HTR-8/SVneo (cell line): ENCODE measurements at regions not wholly inside any gene's neighbourhood (a gene's known extent, or its start where the extent isn't known, plus 50 kb on each side); places are given as distances from the start of the nearest gene placed in this dataset.

Experiments
- DNase-seq: peaks from one replicate; pipeline ENCODE4 v3.0.0; 2011; ENCODE audit warnings: low spot score, mixed read lengths; ENCODE audit not compliant: insufficient read length
- FAIRE-seq: peaks from 2 replicates; lab custom pipeline; 2011; peaks lifted over from hg19 to GRCh38; lab: Jason Lieb, UNC

DNA sequence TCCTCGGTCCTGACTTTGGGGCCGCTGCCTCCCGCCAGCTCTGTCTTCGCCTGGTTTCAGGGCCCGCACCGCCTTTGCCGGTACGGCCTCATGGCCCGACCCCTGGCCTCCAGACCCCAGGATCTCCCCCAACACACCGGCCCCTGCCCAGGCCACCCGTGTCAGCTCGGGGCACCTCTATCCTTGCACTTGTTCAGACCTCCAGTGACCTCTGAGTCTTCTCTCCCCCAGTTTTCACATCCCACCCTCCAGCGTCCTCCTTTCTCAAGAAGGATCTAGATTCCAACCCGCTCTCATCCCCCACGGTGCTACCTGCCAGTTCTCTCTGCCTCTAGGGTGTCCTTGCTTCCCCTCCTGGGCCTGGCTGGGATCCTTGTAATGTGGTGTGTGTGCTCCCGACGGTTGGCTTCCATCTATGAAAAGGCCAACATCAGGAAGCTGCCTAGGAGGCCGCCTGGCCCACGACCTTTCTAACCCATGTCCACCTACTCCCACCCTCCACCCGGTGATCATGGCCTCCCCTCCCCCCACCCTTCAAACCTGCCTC is 61.1 kb downstream of the SPATA31C2 start:
- FAIRE-seq (no peak), DNase-seq (no peak)

DNA sequence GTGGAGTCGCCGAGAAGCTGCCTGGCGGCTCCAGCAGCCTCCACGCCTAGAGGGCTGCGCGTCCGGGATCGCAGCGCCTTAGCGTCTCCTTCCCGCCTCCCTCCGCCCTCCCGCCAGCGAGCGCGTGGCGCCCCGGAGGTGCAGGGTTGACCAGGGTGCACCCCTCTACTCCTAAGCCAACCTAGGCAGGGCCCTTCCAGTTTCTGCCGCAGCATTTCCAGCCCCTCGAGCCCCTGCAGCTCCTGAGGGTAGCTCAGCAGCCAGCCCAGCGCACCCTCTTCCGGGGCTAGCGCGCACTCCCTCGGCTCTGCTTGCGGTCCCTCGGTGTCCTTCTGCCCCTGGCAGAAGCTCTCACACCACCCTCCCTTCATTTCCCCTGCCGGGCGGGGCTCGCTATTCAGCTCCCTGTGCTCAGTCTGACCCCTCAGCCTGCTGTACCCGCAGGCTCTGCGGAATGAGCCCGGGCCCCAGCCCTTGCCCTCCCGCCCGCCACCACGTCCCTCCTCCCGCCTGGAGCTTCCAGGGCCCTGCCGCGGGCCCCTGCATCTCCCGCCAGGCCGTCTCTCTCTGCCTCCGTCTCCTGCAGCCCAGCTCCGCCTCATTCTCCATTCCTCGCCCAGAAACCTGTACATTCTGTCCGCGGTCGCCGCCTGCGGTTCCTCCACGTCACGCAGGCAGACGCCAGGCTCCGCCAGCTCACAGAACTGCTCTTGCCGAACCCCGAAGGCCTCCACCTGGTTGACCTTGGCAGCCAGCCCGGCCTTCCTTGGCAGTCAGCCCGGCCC is 61.8 kb downstream of the SPATA31C2 start:
- FAIRE-seq (peak; percentile 54), DNase-seq (peak; percentile 41)

DNA sequence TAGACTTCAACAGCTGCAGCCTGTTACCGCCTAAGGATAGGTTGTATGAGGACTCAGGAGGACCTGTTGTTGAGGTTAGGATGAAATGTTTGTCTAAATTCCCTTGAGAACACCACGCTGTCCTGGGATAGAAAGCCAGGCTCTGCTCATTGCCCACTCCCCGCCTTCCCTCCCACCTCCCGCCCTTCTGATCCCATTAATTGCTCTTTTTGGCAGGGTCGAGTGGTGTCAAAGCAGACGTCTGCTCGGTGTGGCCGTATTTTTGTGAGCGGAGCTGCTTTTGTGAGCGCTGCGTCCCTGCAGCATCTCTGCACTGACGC is 62.3 kb downstream of the SPATA31C2 start:
- FAIRE-seq (no peak), DNase-seq (peak; percentile 22)

DNA sequence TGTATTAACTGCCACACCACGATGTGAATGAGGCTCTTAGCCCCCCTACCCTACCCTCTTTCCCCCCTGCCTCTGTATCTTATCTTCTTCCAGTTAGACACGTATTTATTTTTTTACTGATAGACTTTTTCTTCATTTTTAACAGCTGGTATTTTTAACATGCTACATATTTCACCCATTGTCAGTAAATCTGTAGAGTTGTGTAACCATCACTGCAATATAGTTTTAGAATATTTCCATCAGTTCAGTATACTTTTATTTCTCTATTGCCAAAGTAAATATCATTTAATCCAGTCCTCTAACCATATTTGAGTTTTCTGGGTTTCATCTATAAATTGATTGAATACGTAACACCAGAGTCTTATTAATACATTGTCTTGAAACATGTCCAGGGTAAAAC is 62.8 kb downstream of the SPATA31C2 start:
- FAIRE-seq (no peak), DNase-seq (no peak)

DNA sequence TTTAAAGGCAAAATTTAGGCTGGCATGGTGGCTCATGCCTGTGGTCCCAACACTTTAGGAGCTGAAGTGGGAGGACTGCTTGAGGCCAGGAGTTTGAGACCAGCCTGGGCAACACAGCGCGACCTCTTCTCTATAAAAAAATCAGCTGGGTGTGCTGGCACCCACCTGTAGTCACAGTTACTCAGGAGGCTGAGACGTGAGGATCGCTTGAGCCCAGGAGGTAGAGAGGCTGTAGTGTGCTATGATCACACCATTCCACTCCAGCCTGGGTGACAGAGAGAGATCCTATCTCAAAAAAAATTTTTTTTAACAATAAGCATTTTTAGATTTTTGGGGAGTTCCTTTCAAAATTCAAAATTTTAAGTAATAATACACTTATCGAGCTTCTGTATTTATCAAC is 63.3 kb downstream of the SPATA31C2 start:
- no peak for FAIRE-seq
- DNase-seq: no peak

DNA sequence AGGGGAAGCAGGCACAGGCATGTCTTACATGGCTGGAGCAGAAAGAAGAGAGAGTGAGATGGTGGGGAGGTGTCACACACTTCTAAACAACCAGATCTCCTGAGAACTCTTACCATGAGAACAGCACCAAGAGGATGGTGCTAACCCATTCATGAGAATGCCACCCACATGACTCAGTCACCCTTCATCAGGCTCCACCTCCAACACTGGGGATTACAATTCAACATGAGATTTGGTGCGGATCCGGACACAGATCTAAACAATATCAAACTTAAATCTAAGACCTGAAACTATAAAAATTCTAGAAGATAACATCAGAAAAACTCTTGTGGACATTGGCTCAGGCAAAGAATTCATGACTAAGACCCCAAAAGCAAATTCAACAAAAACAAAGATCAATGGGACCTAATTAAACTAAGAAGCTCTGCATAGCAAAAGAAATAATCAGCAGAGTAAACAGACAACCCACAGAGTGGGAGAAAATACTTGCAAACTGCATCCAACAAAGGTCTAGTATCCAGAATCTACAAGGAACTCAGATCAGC is 65.4 kb downstream of the SPATA31C2 start:
- no peak for DNase-seq

DNA sequence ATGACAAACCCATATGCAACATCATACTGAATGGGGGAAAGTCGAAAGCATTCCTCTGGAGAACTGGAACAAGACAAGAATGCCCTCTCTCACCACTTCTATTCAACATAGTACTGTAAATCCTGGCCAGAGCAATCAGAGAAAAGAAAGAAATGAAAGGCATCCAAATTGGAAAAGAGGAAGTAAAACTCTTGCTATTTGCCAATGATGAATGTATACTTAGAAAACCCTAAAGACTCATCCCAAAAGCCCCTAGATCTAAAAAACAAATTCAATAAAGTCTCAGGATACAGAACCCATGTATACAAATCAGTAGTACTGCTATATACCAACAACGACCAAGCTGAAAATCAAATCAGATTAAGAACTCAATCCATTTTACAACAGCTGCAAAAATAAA is 66.9 kb downstream of the SPATA31C2 start:
- DNase-seq: no peak
- FAIRE-seq: no peak

More for the DNA sequence above, 65.4 kb downstream of the SPATA31C2 start:
- no peak for FAIRE-seq

DNA sequence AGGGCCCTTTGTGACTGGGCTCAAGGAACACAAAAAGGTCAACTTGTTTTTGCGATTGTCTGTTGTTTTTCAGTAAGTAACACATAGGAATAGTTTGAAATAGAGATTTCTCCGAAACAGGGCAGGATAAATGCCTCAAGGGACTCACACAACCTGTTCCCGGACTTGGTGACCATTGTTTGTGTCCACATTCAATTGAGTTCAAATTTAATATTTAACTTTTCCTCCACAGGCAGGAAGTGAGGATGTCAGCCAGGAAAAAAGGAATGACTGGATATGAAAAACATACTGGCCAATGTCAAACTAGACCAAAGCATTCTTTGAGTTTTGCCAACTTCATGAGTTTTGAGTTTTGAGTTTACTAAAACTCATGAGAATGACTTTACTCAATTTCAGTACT is 72.7 kb downstream of the SPATA31C2 start:
- no peak for FAIRE-seq
- no peak for DNase-seq

DNA sequence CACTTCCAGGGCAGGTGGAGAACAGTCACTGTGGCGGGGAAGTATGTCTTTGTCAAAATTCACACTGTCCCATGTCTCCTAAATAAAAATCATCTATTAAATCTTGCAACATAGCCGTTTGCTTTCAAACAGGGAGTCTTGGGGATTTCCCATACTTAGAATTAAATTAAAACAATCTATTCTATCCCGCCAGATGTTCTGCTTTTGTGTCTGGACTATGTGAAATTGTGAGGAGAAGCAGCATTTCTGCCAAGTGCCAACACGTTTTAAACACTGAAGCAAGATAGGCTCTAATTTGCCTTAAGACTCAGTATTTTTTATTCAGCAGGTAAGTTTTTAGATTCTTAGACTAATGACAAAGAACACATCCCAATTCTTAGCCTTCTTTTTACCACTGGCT is 73.7 kb downstream of the SPATA31C2 start:
- FAIRE-seq (no peak), DNase-seq (no peak)

DNA sequence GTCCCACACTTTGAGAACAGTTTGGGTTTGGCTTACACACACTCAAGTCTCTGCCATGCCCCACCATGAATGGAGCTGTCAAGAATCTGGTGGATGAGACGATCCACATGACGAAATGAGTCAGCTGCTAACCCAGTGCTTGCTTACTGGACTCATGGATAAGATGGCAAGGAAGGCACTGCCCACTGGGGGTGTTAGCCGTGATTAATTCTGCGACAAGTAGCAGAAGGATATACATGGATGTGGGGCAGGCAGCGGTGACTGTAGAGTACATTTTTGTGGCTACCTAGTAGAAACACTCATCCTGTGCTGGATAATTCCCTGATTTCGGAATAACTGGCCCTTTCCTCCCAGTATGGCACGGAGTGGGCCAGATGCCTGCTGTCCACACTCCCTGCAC is 77.5 kb downstream of the SPATA31C2 start:
- DNase-seq: no peak
- no peak for FAIRE-seq

DNA sequence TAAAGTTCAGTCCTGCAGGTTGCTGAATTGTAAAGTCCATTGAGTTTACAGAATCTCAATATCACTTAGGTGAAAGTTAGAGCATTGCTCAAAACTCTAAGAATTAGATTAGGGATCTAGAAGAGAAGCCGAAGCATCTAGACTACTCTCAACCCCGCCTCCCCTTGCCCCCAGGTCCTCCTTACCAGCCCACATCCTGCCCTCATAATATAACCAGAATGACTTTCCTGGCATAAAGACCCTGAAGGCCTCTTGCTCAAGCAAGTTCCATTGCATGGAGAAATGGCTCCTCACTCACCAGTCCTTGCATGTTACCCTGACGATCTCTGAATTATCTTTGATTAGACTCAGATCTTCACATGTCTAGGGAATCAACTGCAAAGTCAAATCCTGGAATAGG is 78.8 kb downstream of the SPATA31C2 start:
- FAIRE-seq (no peak), DNase-seq (no peak)

DNA sequence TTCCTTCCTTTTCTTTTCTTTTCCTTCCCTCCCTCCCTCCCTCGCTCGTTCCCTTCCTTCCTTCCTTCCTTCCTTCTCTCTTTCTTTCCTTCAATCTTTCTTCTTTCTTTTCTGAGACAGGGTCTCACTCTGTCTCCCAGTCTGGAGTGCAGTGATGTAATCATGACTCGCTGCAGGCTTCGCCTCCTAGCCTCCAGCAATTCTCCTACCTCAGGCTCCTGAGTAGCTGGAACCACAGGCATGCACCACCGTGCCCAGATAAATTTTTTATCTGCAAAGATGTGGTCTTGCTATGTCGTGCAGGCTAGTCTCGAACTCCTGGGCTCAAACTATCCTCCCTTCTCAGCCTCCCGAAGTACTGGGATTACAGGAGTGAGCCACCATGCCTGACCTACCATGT is 81.4 kb downstream of the SPATA31C2 start:
- DNase-seq (no peak), FAIRE-seq (no peak)

DNA sequence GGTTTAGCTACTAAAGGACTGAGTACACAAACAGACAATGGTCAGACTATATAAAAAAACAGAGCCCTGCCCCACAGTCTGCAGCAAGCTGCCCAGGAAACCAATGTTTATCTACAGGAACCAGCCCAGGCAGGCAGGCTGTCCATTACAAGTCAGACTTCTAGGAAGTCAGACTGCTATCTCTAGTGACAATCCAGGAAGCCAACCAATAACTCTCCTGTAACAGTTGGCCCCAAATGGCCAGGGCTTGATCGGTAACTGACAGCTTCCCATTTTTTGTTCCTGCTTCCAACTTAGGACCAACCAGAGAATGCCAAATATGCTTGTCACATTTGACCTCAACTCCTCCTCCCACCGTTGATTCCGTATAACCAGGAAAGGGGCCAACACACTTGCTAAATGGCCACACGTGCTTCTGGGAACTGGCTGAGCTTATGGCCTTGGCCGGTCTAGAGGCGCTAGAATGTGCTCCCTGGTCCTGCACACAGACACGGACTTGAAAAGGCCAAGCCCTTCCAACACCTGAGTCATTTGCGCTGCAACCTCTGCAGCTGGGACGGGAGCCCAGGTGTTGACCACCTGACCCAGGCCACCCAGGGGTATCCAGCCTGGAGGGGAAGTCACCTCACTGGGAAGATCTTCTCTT is 79.6 kb upstream of the CDK20 start:
- FAIRE-seq: no peak
- no peak for DNase-seq

DNA sequence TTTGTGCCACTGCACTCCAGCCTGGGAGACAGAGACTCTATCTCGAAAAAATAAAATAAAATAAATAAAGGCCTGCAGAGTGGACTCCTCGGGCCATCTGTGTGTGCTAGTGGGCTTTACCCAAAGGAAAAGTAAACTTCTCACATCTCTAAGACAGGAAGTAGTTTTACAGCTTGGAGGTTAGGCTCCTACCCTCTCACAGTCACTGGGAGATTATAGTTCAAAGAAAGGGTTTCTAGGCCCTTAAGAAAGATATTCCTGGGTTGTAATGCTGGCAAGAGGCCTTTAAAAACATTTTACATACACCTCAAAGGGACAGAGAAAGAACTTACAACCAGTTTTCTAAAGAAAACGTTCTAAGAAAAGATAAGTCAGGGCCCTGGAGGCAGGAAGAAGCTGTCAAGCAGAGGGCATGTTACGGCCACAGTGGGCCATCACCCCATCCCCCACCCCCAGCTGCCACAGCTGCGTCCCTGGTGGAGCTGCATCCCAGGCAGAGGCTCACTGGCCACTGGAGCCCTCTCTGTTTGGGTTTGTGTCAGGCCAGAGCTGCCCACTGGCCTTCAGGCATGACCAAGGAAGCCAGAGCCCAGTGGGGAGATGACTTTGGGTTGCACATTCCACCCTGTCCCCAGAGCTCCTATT is 78.1 kb upstream of the CDK20 start:
- FAIRE-seq (no peak), DNase-seq (no peak)

DNA sequence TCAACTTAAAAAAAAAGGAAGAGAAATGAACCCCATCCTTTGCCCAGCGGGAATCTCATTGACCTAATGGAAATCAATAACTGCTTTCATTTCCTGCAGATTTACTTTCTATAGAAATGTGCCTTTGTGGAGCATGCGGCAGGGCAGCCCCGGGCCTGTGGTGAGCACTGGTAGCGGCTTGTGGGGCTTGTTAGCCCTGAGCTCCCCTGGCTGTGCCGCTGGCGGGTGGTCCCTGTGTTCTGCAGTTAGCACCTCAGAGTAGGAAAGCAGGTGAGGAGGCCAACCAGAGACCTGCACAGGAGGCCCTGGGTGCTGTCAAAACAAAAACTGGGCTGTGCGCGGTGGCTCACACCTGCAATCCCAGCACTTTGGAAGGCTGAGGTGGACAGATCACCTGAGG is 76.8 kb upstream of the CDK20 start:
- DNase-seq: no peak
- FAIRE-seq: no peak

DNA sequence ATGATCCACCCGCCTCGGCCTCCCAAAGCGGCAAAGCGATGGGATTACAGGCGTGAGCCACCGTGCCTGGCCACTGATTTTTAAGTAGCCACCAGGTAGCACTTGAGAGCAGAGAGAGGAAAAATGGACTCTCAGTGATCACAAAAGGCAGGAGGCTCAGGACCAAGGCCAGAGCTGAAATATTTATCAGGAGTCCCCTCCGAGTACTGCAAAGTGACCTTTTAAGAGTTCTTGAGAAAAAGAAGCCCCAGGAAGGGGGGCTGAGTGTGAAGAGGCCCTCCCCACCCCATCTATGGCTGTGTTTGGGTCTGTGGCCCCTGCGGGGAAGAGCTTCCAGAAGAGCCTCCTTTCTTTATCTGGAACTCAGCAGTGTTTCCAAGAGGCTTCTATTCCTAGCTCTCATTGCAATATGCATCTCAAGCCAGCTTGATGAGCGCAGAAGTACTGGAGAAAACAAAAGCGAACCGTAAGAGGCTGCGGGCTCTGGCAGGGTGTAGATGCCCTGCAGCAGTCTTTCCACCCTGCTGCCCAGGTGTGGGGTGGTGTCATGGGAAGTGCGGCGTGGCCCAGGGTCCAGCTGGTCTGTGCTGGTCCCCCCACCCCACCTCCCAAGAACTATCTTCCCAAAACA is 75.5 kb upstream of the CDK20 start:
- no peak for DNase-seq
- no peak for FAIRE-seq

DNA sequence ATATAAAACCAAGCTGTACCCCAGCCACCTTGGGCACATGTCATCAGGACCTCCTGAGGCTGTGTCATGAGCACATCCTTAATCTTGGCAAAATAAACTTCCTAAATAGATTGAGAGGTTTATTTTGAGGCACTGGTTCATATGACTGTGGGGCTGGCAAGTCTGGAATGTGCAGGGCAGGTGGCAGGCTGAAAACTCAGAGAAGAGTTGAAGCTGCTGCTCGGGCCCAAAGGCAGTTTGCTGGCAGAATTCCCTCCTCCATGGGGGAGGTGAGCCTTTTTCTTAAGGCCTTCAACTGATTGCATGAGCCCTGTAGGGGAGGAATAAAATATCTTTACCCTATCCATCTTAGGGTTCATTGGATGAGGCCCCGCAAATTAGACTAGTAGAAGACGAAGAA is 72.2 kb upstream of the CDK20 start:
- FAIRE-seq (no peak), DNase-seq (no peak)

DNA sequence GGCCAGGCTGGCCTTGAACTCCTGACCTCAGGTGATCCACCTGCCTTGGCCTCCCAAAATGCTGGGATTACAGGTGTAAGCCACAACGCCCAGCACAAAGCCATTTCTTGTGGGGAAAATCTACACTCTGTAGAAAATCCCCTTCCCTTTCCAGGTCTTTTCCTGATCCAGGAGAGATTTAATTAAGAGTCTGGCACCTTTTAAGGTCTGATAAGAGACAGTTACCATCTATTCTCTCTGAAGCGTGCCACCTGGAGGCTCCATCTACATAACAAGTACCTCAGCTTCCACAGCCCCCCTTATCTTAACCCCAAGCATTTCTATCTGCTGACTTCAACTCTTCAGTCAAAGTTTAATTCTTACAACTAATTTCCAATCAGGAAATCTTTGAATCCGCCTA is 71.4 kb upstream of the CDK20 start:
- no peak for FAIRE-seq
- DNase-seq: no peak

DNA sequence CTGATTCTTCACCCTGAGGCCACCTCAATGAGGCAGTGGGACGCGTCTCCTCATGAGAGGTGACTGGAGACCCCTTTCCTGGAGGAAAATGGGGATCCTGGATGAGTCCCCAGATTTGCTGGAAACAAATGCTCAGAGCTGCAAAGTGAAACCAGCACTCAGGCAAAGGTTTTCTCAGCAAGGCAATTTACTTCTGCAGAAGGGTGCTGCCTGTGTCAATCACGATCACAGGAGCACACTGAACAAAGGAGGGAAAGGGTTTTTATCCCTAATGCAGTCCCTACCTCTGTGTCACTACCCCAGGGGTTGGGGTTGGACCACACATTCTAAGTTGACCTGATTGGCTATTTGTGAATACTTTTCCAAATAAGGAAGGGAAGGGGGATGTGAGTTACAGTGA is 69.9 kb upstream of the CDK20 start:
- FAIRE-seq (no peak), DNase-seq (no peak)

DNA sequence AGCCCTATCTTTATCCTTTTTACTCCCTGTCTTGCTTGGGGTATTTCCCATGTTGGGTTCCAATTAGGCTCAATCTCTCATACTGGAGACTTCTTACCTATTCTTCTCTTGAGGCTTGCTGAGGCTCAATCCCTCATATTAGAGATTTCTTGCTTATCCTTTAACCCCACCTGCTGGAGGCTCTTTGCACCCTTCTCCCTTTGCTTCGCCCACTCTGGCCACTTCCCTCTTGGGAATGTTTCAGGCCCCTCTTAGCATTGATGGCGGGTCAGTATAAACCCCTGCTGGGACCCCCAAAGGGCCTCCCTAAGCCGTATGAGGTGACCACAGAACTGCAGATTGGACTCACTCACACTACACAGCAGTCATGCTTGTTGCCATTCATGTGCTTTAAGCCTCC is 69.3 kb upstream of the CDK20 start:
- DNase-seq (no peak), FAIRE-seq (no peak)

DNA sequence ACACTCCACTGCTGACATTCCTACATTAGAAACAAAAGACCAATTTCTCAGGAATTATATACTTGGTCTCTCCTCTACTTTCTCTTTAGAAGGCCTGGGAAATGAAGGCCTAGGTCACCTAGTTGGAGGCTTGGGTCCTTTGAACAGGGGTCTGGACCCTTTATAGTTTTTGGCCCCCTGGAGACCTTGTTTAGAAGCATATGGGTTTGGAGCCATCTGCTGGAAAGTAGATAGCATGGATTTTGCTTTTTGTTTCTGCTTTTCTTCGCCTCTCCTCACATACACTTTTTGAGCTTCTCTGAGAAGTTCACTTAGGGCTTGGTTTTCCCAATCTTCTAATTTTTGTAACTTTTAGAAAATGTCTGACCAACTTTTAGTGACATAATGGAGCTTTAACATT is 67.1 kb upstream of the CDK20 start:
- DNase-seq: no peak
- FAIRE-seq: no peak
